HepG2 (cell line): ENCODE measurements at regions not wholly inside any gene's neighbourhood (a gene's known extent, or its start where the extent isn't known, plus 50 kb on each side); places are given as distances from the start of the nearest gene placed in this dataset.
A peak's percentile ranks its signal among the peaks of the same experiment; 100 is the strongest.

Experiments used
- AHR ChIP-seq: IDR thresholded peaks from 2 replicates; pipeline ENCODE4 v1.6.1; 2018; ENCODE audit warnings: missing genetic modification reagents, missing compliant biosample characterization
- ARID5B ChIP-seq: IDR thresholded peaks from 2 replicates; pipeline ENCODE4 v1.4.0; 2020; ENCODE audit warnings: mild to moderate bottlenecking, missing genetic modification reagents
- LCORL ChIP-seq, 2 experiments: fragments of 450-650 bp in 1 of 2; sonication (generic) in 1 of 2; formaldehyde crosslinking in 1 of 2; IDR thresholded peaks; 2 replicates each; pipeline versions ENCODE4 v1.5.0 to v1.6.1; 2017 to 2020; ENCODE audit warnings: antibody characterized with exemption in 1 of 2, missing genetic modification reagents in 1 of 2
- RARA ChIP-seq: IDR thresholded peaks from 2 replicates; pipeline ENCODE4 v1.6.1; 2016; ENCODE audit warnings: missing genetic modification reagents, missing compliant biosample characterization
- ZNF512B ChIP-seq: sonication (generic); formaldehyde crosslinking; IDR thresholded peaks from 2 replicates; pipeline ENCODE4 v1.5.1; 2020; ENCODE audit warnings: missing genetic modification reagents, mild to moderate bottlenecking, borderline replicate concordance
- ZNF609 ChIP-seq: sonication (generic); formaldehyde crosslinking; IDR thresholded peaks from 2 replicates; pipeline ENCODE4 v1.4.0; 2020; ENCODE audit warnings: mild to moderate bottlenecking, missing genetic modification reagents, borderline replicate concordance
- TF ChIP-seq, protein P1 (sequence below), 2 experiments: sonication (generic) in 1 of 2; formaldehyde crosslinking in 1 of 2; IDR thresholded peaks; 2 replicates each; pipeline versions ENCODE4 v1.4.0 to v1.6.1; 2016 to 2020; ENCODE audit warnings: borderline replicate concordance in 1 of 2, low read depth in 1 of 2, mild to moderate bottlenecking in 1 of 2, missing genetic modification reagents in 1 of 2
- TF ChIP-seq, protein P2 (sequence below): sonication (generic); formaldehyde crosslinking; IDR thresholded peaks from 2 replicates; pipeline ENCODE4 v1.4.0; 2020; ENCODE audit warnings: missing genetic modification reagents, low read depth, mild to moderate bottlenecking, borderline replicate concordance

GRCh38 chr5:96125231-96125891 lies 163.7 kb upstream of the ELL2 start (continued):
- TF ChIP-seq, protein P1, sequence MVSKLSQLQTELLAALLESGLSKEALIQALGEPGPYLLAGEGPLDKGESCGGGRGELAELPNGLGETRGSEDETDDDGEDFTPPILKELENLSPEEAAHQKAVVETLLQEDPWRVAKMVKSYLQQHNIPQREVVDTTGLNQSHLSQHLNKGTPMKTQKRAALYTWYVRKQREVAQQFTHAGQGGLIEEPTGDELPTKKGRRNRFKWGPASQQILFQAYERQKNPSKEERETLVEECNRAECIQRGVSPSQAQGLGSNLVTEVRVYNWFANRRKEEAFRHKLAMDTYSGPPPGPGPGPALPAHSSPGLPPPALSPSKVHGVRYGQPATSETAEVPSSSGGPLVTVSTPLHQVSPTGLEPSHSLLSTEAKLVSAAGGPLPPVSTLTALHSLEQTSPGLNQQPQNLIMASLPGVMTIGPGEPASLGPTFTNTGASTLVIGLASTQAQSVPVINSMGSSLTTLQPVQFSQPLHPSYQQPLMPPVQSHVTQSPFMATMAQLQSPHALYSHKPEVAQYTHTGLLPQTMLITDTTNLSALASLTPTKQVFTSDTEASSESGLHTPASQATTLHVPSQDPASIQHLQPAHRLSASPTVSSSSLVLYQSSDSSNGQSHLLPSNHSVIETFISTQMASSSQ (IDR thresholded peaks at IDR 0.05; ENCODE audit: low read depth) = peak; percentile 91
- TF ChIP-seq, protein P1 (CRISPR knock-in tag; IDR thresholded peaks at IDR 0.05; ENCODE audit: borderline replicate concordance) = peak; percentile 96
- TF ChIP-seq, protein P2, sequence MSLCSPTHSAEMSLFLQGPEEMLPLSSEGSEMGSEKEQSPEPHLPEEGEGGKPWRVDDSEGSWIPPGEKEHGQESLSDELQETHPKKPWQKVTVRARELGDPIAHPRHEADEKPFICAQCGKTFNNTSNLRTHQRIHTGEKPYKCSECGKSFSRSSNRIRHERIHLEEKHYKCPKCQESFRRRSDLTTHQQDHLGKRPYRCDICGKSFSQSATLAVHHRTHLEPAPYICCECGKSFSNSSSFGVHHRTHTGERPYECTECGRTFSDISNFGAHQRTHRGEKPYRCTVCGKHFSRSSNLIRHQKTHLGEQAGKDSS (CRISPR knock-in tag) = peak; percentile 93
- TF ChIP-seq ZNF512B (CRISPR knock-in tag) = 0 out of 2 replicates have a peak, but pooled peaks have one; percentile 31
- no peak for TF ChIP-seq LCORL (IDR thresholded peaks at IDR 0.05)
- peak; percentile 63 for TF ChIP-seq LCORL (CRISPR knock-in tag; IDR thresholded peaks at IDR 0.05)
- TF ChIP-seq AHR = no peak
- TF ChIP-seq ZNF609 = peak; percentile 70; the same call in 1 of the 2 replicates
- TF ChIP-seq RARA (CRISPR knock-in tag) = peak; percentile 49; the same call in 1 of the 2 replicates
- peak; percentile 64 for TF ChIP-seq ARID5B (CRISPR knock-in tag)
